ENCODE measurements at regions not wholly inside any gene's neighbourhood (a gene's known extent, or its start where the extent isn't known, plus 50 kb on each side); places are given as distances from the start of the nearest gene placed in this dataset.

- DNase-seq, result no peak
Observed at GRCh38 chr15:97661796-97662195, 298.7 kb upstream of the ARRDC4 start.

DNA sequence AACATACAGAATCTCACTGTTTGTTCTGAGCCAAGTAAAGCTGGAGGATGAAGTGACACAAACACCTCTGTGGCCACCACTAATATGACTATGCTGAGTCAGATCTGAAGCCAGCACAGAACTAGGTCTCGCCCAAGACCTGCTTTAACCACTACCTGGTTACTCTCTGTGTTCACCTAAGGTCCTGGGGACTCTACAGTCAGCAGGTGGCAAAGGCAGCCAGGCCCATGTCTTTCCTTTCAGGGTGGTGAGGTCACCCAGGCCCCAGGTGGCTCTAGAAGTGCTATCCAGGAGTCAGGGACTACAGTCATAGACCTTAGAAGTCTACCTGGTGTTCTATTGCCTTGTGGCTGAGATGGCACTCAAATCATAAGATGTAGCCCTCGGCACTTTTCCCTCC lies 287.9 kb upstream of the ARRDC4 start:
- DNase-seq, result no peak

DNA sequence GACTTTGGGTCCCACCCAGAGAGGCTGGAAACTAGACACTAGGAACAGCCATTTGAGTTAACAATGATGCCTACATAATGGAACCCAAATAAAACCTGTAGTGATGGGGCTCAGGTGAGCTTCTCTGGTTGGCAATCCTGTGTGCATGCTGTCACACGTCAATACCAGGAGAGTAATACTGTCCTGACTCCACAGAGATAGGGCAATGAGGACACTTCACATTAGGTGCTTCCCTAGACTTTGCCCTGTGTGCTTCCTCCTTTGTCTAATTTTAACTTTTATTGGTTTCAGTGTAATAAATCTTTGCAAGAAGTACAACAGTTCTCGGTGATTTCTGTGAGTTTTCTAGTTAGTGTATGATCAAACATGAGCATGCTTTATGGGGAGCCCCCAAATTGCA lies 281.8 kb upstream of the ARRDC4 start:
- no peak for DNase-seq

DNA sequence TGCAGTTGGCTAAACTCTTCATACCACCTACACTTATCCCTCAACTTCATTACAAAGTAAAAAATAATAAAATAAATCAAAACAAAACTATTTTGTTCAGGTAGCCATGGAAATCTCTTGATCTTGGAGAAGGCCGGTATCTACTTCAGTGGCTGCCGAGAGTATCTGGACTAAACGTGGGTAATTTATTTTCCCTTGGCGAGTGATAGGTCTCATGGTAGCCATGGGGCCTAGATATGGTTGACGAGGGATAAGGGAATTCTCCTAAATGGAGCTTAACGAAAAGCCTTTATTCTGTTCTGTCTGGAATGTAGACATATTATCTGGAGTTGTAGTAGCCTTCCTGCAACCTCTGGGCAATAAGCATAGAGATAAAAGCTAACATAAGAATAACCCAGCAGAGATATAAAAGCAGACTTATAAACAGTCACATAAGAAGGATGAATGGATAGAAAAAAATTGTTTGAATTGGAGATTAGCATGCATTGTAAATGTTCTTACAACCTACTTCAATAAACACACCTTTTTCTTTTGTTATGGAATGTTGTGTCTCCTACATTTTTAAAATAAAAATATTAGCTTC lies 281.3 kb upstream of the ARRDC4 start:
- no peak for DNase-seq

DNA sequence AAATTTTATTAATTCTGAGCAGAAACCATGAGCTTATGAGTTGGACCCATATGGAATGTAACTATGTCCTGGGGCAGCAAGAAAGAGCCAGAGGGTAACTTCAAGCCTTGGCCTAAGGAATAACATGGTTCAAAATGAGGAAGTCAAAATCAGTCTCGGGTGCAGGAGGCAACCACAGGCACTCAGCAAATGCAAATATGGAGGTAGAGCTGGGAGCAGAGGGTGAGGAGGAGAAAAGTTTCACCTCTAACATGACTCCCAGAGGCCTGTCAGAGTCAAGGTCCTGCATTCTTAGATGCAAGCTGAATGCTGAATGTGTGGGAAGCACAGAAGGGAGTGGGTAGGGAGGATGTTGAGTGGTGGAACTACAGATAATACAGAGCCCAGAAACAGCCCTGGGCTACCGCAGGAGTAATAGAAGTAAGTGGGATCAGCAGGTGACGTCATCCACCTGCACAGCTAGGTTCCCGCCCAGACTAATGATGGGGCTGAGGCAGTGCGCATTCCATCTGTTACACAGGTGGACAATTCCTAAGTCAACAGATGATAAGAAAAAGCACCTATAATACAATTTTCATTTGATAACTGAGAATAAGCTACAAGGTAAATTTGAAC lies 279.8 kb upstream of the ARRDC4 start:
- DNase-seq, result no peak

GRCh38 chr15:97683831-97684230 lies 276.7 kb upstream of the ARRDC4 start:
- DNase-seq, result no peak

DNA sequence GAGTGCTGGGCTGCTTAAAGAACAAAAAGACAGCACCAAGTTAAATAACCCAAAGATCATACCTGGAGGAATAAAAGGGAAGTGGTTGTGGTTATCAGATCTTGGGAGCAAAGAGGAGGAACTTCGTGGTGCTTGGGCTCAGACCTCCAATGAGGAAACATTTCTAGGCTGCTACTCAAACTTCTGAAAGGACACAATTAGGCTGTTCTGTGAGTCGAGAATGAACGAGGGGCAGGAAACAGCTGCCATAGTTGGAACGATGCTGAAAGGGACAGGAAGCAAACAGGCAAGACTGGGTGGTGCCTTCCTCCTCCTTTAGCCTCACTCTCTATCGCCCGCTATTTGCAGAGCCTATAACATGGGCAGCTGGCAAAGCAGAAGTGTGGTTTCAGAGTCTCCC lies 276.3 kb upstream of the ARRDC4 start:
- no peak for DNase-seq

GRCh38 chr15:97686324-97686723 lies 274.2 kb upstream of the ARRDC4 start:
- DNase-seq, result no peak

DNA sequence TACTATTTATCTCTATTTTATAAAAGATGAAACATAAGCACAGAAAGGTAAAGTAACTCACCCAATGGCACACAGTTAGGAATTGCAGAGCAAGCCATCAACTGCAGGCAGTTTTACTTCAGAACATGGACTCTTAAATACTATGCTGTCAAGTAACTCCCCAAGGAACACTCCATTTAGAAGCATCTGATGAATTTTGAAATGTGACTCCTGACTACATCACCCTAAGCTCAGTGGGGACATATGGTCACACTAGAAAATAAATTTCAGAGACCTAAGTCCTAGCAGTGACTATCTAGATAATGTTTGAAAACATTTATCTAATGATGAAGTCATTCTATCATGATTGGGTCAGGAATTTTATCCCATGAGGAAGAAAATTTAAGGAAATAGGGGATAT lies 272.8 kb upstream of the ARRDC4 start:
- DNase-seq, result no peak

DNA sequence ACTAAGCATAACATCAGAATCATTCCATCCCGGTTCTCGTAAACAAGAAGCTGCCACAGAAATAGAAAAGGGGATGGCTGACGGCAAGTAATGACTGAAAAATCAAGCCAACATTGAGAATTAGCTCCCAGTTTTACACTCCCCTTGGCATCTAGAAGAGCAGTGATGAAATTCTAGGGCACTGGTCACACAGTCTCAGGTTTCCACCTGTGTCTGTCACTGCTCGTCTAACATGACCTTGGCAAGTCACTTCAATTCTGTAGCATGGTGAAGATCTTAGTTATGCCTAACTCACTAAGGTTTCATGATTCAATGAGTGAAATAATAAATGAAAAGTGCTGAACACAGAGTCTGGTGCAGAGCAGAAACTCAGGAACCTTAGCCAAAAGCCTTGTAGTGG lies 272.3 kb upstream of the ARRDC4 start:
- no peak for DNase-seq

GRCh38 chr15:97688886-97689285 lies 271.6 kb upstream of the ARRDC4 start:
- no peak for DNase-seq

GRCh38 chr15:97691078-97691477 lies 269.4 kb upstream of the ARRDC4 start:
- DNase-seq, result no peak

DNA sequence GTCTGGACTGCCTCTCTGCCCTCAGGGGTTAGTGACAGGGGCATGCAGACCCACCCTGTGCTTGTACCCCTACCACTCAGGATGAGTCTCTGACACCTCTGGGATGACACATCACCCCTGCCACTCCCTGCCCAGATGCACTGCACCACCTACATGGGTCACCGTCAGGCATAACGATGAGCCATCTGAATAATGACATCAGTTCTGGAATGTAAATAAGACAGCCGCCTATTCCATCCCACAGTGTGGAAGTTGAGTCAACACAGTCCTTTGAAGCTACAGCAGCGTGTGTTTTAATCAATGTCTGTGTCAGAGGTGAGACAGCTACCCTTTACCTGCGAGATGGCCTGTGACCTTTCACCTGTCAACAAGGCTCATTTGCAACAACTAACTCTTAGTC lies 268.7 kb upstream of the ARRDC4 start:
- DNase-seq, result no peak

DNA sequence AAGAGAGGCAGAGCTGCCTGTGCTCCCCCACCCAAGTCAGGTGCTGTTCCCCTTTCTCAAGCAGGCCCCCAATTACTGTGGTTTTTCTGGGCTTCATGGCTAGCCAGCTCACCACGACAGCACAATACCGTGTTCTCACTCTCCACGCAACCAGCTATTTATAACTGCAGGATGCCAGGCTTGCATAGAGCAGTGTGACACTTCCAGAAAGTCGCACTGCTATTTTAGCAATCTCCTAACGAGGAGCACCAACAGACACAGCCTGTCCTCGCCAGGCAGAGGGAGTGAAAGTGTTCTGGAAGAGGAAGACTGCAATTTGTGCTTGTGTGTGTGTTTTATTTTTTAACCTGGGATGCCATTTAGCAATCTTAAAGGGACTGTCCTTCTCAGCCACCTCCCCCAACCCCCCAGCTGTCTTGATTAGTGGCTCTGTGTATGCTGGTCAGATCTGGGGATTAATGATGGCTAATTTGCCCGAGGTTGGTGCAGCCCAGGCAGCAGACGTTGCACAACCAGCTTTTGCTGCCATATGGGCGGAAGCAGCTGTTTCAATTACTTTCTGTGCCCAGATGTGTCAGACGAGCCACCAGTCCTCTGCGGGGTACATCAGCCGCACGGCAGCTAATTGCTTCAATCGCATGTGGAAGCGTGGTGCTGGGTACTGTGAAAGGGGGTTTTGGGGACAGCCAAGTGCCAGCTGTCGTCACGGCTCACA lies 268.0 kb upstream of the ARRDC4 start:
- no peak for DNase-seq

DNA sequence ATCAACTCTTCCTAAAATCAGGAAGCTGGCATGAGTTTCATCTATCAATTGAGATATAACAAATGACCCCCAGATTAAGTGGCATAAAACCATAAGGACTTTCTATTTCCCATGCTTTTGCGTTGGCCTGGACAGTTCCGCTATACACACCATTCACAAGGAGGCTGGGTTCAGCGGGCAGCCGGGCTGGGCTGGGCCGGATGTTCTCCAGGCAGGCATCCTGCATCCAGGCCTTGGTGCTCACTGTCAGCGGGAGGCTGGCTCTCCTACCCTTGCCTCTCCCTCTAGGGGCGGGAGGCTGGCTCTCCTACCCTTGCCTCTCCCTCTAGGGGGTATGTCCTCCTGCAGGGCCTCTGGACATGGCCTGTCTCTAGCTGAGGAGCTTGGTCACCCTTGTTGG lies 266.0 kb upstream of the ARRDC4 start:
- DNase-seq, result no peak

DNA sequence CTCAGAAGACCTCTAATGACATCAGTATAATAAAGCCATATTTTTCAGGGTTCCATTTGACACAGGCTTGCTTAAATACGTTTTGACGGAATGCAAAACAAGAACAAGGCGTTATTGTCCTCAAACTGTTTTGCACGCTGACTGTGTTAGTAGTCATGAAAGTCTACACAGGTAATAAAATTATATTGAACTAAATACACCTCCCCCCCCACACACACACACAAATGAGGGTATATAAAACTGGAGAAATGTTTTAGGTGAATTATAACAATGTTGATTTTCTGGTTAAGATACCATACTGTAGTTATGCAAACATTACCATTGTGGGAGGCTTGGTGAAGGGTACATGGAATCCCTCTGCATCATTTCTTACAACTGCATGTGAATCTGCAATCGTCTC lies 257.1 kb upstream of the ARRDC4 start:
- no peak for DNase-seq

DNA sequence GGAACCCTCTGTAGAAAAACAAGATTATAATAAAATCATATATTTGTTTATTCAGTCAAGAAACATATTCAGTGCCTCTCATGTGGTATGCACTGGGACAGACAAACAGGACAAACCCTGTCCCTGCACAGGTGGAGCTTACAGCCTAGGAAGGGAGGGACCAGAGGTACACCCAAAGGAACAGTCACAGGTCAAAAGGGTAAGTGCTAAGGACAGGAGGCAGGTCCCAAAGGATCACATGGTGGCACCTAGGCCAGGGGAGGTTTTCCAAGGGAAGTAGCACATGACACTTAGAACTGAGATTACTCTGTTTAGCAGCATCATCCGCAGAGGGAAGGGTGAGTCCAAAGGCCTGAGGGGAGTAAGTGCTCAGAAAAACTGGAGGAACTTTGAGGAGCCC lies 254.4 kb upstream of the ARRDC4 start:
- DNase-seq, result no peak

DNA sequence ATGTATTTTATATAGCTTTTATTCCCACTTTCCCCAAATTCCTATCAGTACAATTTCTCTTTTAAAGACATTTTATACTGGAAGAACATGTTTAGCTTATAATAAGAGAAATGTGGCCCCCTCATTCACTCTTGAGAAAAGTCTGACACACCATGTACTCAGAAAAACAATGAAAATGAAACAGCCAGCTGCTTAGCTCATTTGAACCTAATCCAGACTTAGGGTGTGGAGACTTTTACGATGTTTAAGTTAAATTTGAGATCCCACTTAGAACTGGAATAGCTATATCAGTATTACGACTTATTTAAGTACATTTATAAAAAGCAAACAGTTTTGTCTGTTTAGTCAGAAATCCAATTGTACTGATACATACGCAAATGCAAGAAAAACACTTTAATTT lies 252.3 kb upstream of the ARRDC4 start:
- DNase-seq, result no peak

GRCh38 chr15:97712530-97712929 lies 248.0 kb upstream of the ARRDC4 start:
- DNase-seq, result no peak

DNA sequence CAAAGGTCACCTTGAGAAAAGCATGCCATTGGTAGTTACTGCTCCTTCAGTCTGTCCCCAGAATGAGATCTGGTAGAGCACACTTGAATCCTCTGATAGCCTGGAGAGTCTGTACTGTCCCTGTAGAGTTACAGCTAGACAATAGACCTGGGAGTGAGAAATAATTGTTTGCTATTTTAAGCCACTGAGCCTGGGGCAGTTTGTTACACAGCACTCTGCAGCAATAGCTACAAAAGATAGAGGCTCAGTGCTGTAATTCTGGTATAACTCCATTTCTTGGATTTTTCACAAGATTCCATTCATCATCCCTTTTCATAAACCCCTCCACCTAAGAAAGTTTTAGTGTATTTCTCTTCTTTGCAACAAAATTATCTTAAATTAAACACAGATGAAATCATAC lies 242.7 kb upstream of the ARRDC4 start:
- DNase-seq, result no peak

DNA sequence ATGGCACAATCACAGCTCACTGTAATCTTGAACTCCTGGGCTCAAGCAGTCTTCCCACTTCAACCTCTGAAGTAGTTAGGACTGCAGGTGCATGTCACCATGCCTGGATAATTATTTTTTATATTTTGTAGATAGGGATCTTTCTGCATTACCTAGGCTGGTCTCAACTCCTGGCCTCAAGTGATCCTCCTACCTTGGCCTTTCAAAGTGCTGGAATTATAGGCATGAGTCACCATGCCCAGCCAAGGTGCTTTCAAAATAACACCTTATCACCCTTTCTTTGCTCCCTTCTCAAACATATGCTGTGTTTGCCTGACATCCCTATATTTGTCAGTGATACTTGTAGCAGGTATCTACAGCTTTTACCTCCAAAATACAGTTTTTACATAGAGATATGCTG lies 242.0 kb upstream of the ARRDC4 start:
- DNase-seq, result no peak

DNA sequence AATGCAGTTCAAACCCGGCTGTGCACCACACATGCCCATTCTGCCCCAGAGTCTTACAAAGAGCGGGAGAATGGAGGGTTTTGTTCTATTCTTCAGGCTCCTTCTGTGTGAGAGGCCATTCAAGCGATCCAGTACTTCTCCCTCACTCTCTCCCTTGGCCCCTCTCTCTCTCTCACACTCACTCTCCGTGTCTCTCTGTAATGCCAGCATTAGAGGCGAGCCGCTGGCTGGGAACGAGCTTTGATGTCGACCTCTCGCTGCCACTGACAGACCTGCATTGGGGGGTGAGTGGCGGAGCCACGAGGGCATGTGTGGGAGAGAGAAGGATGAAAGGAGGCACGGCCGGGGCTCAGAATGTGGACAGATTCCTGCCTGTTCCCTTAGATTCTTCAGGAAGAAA lies 231.7 kb upstream of the ARRDC4 start:
- DNase-seq, result no peak

DNA sequence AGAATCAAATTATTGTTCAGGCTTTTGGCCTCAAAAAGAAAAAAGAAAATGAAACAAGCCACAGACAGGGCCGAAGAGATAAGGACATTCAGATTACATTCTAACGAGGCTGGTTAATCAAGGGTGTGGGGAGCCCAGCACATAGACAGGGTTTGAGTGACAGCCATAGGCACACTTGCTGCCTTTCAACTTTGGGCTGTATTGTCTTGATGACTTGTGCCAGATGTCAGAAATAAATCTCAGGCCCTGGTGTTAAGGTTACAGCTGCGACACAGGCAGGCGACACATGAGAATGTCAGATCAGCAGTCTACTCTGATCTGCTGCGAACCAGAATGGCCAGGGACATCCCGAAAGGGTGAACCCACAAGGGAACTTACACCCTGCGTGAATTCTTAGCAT lies 231.2 kb upstream of the ARRDC4 start:
- DNase-seq, result no peak

- DNase-seq, result no peak
Observed at GRCh38 chr15:97730315-97730714, 230.2 kb upstream of the ARRDC4 start.

GRCh38 chr15:97731859-97732258 lies 228.6 kb upstream of the ARRDC4 start:
- DNase-seq, result no peak

All from stimulated activated naive CD4-positive, alpha-beta T cell (primary cell).